ENCODE measurements at regions not wholly inside any gene's neighbourhood (a gene's known extent, or its start where the extent isn't known, plus 50 kb on each side); places are given as distances from the start of the nearest gene placed in this dataset.
A peak's percentile ranks its signal among the peaks of the same experiment; 100 is the strongest.
"Not testable (repeated sequence)": the region's sequence is repeated elsewhere in the genome, so short reads cannot be mapped to it uniquely, and the experiment has no call there.

DNA sequence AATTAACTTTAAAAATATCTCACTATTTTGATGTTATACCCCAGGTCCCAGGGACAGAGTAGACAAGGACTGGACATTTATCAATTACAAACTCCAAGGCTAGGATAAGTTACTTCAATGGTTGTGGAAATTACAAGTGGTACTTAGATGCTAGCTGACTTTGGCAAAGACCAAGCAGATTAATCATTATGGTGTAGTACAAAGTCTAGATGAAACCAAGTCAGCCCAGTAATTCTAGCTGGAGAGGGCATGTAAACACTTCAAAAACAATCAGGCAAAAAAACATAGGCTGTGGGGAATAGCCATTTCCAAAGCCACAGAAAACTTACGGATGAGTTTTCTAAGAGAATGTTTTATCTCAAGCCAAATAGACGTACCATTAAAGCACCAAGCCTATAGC is 124.5 kb downstream of the TSEN15 start:
- Histone ChIP-seq H3K36me3 (no peaks in the 10 kb centered on the region), H3K27me3 (no peaks in the 10 kb centered on the region), H3K9me3 (no peaks in the 10 kb centered on the region), H3K27ac (no peak overlapping the region), H3K4me1 (no peaks in the 10 kb centered on the region), H3K4me3 (no peak overlapping the region)
- TF ChIP-seq, protein P1, sequence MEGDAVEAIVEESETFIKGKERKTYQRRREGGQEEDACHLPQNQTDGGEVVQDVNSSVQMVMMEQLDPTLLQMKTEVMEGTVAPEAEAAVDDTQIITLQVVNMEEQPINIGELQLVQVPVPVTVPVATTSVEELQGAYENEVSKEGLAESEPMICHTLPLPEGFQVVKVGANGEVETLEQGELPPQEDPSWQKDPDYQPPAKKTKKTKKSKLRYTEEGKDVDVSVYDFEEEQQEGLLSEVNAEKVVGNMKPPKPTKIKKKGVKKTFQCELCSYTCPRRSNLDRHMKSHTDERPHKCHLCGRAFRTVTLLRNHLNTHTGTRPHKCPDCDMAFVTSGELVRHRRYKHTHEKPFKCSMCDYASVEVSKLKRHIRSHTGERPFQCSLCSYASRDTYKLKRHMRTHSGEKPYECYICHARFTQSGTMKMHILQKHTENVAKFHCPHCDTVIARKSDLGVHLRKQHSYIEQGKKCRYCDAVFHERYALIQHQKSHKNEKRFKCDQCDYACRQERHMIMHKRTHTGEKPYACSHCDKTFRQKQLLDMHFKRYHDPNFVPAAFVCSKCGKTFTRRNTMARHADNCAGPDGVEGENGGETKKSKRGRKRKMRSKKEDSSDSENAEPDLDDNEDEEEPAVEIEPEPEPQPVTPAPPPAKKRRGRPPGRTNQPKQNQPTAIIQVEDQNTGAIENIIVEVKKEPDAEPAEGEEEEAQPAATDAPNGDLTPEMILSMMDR (IDR thresholded peaks at IDR 0.05) = no peak
- DNase-seq (no peak), ATAC-seq (peak; percentile 80)
- intact Hi-C loops (cut with DNase I) = no loop called here

GRCh38 chr1:184181044-184181443 is 129.5 kb downstream of the TSEN15 start:
- H3K4me3 ChIP-seq = no peak overlapping the region
- H3K27ac ChIP-seq = no peak overlapping the region
- intact Hi-C loops (cut with DNase I) = no loop called here
- ATAC-seq (peak; percentile 87), DNase-seq (no peak)
- TF ChIP-seq, protein P1 (IDR thresholded peaks at IDR 0.05) = no peak
- H3K9me3 ChIP-seq = no peaks in the 10 kb centered on the region
- H3K36me3 ChIP-seq = no peaks in the 10 kb centered on the region
- no peaks in the 10 kb centered on the region for H3K27me3 ChIP-seq
- no peaks in the 10 kb centered on the region for H3K4me1 ChIP-seq

DNA sequence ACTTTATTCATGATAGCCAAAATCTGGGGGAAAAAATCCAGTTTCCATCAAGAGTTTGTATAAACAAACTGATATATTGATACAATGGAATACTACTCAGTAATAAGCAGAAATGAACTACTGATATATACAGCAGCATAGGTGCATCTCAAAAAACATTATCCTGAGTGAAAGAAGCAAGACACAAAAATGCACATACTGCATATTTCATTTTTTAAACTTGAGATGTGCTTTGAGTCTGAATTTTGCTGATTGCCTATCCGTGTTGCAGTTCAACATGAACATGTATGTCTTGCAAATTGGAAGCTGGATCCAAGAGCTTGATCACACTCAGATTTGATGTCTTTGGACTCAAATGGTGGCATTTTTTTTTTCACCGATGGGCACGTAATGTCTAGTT is 132.4 kb downstream of the TSEN15 start:
- TF ChIP-seq, protein P1 (IDR thresholded peaks at IDR 0.05) = no peak
- Histone ChIP-seq H3K36me3 (no peaks in the 10 kb centered on the region), H3K4me1 (no peaks in the 10 kb centered on the region), H3K27ac (no peak overlapping the region), H3K4me3 (no peak overlapping the region), H3K9me3 (no peaks in the 10 kb centered on the region), H3K27me3 (no peaks in the 10 kb centered on the region)
- DNase-seq (no peak), ATAC-seq (no peak)
- intact Hi-C loops (cut with DNase I) = no loop called here

DNA sequence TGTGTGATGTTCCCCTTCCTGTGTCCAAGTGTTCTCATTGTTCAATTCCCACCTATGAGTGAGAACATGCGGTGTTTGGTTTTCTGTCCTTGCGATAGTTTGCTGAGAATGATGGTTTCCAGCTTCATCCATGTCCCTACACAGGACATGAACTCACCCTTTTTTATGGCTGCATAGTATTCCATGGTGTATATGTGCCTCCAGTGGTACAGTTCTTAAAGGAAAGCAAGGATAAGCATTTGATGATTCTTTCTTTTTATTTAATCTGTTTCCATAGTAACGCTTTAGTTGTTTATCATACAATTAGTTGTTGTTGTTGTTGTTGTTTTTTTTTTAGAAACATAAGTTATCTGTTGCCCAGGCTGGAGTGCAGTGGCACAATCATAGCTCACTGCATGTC is 133.1 kb downstream of the TSEN15 start:
- H3K4me3 ChIP-seq; H3K36me3 ChIP-seq; H3K9me3 ChIP-seq; H3K27me3 ChIP-seq; H3K4me1 ChIP-seq; intact Hi-C loops (cut with DNase I); ATAC-seq; H3K27ac ChIP-seq; DNase-seq: not testable (repeated sequence)

- no peaks in the 10 kb centered on the region for H3K36me3 ChIP-seq
- ATAC-seq (no peak), DNase-seq (no peak)
- H3K9me3 ChIP-seq = no peaks in the 10 kb centered on the region
- no peaks in the 10 kb centered on the region for H3K27me3 ChIP-seq
- H3K27ac ChIP-seq = no peak overlapping the region
- no peaks in the 10 kb centered on the region for H3K4me1 ChIP-seq
- intact Hi-C loops (cut with DNase I) = no loop called here
- H3K4me3 ChIP-seq = no peak overlapping the region
- TF ChIP-seq, protein P1 (IDR thresholded peaks at IDR 0.05) = no peak
These were observed 133.8 kb downstream of the TSEN15 start for GRCh38 chr1:184185347-184185746.

DNA sequence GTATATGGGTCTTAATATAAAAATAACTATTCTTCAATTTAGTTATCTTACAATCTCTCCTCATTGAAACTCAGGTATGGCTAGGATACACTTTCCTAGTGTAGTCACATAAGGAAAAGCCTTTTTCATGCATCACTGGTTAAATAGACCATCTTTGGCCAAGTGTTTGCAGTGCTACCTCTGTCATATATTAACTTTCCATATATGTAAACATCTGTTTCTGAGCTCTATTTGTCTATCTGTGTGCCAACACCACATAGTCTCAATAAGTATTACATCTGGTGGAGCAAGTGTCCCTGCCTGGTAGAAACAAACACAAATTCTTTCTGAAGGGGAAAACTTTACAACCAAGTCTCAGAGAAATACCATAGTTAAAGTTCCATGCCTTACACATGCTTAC is 134.6 kb downstream of the TSEN15 start:
- H3K9me3 ChIP-seq = no peaks in the 10 kb centered on the region
- no peaks in the 10 kb centered on the region for H3K36me3 ChIP-seq
- no peak overlapping the region for H3K4me3 ChIP-seq
- TF ChIP-seq, protein P1 (IDR thresholded peaks at IDR 0.05) = no peak
- DNase-seq = no peak
- H3K27ac ChIP-seq = no peak overlapping the region
- no peak for ATAC-seq
- intact Hi-C loops (cut with DNase I) = no loop called here
- no peaks in the 10 kb centered on the region for H3K4me1 ChIP-seq
- H3K27me3 ChIP-seq = no peaks in the 10 kb centered on the region

Measured in left lung (tissue), 4 donors.